GM13977 (cell line): ENCODE measurements at regions not wholly inside any gene's neighbourhood (a gene's known extent, or its start where the extent isn't known, plus 50 kb on each side); places are given as distances from the start of the nearest gene placed in this dataset.

Experiments used
- DNase-seq: peaks from one replicate; pipeline ENCODE4 v3.0.0; 2012; ENCODE audit warnings: low spot score
- in situ Hi-C: fragments of 300-500 bp; cut with MboI; formaldehyde crosslinking; loops from one replicate; pipeline ENCODE4 v1.12.0; 2022; ENCODE audit warnings: low sequenced_read_pairs, low pct_unique_long_range_greater_than_20kb, mixed read lengths, inconsistent platforms; ENCODE audit not compliant: unreplicated experiment
- TF ChIP-seq, protein P1 (sequence below): IDR thresholded peaks from 2 replicates; pipeline ENCODE4 v1.5.1; 2012; ENCODE audit warnings: mild to moderate bottlenecking, control low read depth; ENCODE audit not compliant: insufficient read depth; ENCODE audit errors: extremely low read depth, missing control alignments

DNA sequence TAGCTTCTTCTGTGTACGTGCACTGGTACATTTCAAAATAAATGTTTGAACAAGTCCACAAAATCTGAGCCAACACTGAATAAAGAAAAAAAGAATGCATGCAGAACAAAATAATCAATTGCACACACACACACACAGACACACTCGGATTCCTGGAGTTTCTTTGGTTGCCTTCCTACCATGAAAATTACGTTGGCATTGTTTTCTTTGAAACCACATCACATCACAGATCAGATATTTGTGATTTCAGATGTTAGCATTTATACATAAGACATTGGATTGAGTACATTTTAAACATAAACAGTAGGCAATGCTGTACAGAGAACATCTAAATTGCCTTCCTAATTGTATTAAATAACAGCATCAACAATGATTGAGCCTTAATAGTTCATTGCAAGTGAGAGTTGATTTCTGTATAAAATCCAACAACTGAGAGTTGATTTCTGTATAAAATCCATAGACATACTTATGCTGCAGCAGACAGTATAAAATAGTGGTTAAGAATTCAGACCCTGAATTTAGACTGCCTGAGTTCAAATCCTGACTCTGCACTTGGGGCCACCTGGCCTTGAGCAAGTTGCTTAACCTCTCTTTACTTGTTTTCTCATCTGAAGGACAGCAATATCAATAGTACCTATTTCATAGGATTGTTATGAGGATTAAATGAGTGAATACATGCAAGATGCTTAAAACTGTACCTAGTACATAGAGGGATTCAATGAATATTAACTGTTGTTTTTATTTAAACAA lies 101.7 kb upstream of the IFNE start:
- in situ Hi-C loops, result no loop called here
- TF ChIP-seq, protein P1, sequence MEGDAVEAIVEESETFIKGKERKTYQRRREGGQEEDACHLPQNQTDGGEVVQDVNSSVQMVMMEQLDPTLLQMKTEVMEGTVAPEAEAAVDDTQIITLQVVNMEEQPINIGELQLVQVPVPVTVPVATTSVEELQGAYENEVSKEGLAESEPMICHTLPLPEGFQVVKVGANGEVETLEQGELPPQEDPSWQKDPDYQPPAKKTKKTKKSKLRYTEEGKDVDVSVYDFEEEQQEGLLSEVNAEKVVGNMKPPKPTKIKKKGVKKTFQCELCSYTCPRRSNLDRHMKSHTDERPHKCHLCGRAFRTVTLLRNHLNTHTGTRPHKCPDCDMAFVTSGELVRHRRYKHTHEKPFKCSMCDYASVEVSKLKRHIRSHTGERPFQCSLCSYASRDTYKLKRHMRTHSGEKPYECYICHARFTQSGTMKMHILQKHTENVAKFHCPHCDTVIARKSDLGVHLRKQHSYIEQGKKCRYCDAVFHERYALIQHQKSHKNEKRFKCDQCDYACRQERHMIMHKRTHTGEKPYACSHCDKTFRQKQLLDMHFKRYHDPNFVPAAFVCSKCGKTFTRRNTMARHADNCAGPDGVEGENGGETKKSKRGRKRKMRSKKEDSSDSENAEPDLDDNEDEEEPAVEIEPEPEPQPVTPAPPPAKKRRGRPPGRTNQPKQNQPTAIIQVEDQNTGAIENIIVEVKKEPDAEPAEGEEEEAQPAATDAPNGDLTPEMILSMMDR, result no peak
- DNase-seq, result no peak

DNA sequence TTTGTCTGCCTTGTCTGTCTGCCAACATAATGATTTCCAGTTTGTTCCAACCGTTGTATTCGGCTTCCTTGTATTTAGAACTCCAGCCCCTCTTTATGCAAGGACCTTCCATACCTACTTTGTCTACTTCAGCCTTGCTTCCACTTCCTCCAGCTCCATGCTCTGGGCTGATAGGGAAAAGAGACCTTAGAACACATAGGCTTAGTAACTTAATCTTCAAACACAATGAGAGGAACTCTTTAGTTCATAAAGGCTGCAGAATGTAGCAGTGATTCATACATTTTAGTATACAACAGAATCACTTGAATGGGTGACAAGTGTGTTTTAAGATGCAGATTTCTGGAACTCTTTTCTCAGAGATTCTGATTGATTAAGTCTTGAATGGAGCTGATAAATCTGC lies 102.8 kb upstream of the IFNE start:
- in situ Hi-C loops, result no loop called here
- TF ChIP-seq, protein P1, result no peak
- DNase-seq, result no peak

DNA sequence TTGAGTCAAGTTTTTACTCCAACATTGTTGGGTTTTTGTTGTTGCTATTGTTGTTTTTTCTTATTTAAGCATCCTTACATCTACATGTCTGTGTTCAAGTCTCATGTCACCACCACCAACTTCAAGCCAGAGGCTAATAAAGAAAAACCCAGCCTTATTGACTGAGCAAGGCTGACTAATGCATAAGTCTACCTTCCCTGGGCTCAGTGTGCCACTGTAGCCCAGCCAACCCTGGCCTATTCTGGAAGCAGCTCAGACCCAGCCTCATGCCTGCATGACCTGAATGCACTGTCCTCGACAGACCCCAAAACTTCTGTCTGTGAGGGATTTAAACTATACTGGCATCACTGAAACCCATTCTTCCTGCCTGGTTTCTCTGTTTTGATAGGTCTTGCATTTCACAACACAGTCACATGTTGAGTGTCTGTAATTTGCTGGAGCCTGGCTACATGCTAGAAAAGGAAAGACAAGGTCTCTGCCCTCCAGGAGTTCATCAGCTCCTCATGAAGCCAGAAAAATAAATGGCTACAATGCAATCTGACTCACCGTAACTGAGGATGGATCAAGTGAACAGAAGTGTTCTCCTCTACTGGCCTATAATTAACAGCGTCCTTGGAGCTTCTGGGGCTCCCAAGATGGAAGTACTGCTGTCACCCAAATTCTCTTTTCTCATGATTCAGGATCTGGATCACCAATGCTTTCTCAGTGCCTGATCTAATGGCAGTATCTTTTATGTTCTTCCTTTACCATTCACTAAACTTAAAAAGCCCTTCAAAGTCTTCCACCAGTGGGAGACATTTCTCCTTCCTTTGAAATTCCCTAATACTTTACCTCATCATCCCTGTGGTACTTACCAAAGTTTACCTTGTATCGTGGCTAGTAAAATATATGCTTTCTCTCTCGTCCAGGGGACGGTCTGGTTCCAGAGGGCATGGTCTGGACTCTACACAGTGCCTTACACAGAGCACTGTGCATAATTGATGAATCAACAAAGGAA lies 103.9 kb upstream of the IFNE start:
- in situ Hi-C loops, result no loop called here
- no peak for DNase-seq
- TF ChIP-seq, protein P1, result no peak

DNA sequence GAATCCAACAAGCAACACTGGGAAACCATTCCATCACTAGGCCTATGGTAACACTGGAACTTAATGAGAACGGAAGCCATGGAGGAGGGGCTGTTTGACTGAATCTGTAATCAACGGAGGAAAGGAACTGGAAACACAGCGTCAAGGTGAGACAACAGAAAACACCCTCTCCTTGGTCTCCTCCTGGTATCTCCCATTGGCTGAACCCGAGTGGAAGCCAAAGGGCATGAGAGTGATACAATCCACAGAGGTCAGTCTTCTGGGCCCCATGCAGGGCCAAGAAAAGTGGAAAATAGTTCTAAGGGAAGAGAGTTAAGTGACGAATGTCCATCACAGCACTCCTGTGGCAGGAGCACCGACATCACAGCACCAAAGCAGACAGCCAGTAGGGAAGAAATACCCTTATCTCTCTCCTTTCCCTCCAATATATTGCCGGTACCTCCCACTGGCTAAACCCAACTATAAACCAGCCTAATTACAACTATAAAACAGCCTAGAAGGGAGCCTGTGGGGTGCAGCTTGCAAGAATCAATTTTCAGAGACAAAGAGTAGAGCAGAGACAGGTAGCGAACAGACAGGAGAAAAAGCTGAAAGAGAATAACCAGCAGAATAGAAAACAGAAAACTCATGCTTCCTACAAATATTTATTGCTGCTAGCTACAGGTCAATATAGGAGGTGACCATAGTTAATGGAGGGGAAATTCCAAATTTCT lies 107.4 kb upstream of the IFNE start:
- no peak for DNase-seq
- in situ Hi-C loops, result no loop called here
- TF ChIP-seq, protein P1, result no peak

DNA sequence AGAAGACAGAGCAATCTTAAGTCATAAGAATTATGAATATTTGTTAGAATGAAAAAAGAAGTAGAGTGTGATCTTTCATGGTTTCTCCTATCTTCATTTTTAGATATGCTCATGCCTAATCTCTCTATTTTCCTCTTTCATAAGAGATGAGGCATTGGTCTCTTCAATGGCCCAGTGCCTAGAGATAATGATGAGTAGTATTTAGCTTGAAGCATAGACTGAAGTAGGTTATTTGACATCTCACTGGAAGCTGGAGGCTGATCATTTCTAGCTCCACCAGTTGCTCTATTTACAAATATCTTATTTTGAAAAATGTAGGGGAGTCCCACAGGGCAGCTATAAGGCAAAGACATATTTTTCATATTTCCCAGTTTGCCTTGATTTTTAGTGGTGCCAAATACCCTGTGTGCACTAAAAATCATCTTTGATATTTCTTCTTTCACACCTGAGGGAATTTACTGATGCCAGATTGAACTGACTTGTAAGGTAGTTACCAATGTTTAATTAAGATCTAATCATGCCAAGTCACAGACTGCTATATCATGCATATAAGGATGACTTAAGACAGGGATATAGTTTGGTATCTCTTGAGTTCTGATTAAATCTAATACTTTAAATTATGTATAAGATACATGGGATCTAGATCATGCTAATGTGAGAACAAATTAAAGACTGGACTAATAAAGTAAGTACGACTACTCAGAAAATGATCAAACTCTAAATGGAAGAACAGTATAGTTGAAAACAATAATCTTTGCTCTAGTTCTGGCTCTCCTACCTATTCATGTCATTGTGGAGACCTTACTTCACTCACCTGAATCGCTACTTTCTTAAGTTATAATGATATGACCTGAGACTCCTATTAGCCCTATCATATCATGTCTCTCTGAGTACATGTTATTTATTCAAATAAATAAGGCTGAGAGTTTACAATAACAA lies 108.2 kb upstream of the IFNE start:
- in situ Hi-C loops, result no loop called here
- no peak for DNase-seq
- TF ChIP-seq, protein P1, result no peak
